Occipital lobe (tissue), 1 donor: ENCODE measurements at regions not wholly inside any gene's neighbourhood (a gene's known extent, or its start where the extent isn't known, plus 50 kb on each side); places are given as distances from the start of the nearest gene placed in this dataset.
A peak's percentile ranks its signal among the peaks of the same experiment; 100 is the strongest.
"Not testable (repeated sequence)": the region's sequence is repeated elsewhere in the genome, so short reads cannot be mapped to it uniquely, and the experiment has no call there.

Source experiments
- DNase-seq: peaks from one replicate; lab custom pipeline; 2025; lab: John Stamatoyannopoulos, UW

DNA sequence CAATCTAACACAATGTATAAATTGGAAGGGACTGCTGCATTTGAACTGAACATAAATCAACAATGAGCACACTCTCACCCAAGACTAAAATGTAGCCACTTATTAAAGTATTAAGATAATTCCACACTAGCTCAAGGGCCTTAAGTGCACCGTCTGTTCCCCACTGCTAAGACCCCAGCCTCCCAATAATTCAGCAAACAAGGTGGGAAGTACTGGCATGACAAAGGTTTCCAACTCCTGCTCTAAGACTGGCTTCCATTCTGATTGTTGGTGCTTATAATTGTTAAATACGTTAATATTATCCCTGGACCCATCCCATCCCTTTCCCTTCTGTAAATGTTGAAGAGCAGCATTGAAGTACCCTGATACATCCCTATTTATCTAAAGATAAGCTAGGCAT, 636.7 kb downstream of the NR2F1-AS1 start:
- DNase-seq, result no peak

DNA sequence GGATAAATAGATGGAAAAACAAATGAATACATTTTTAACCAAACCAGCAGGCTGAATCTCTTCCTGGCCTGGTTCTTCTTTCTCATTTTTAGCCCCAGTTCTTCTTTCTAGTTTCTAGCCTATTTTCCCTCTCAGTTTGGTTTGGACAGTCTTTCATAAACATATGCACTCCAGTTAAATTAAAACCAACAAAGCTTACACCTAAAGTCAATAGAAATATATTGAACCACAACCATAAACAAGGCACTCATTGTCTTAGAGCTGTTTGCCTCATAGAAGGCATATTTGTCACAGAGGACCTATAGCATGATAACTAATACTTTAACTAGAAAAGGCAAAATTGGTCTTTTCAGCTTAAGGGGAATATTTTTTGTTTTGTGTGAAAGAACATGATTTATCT, 638.3 kb downstream of the NR2F1-AS1 start:
- DNase-seq, result no peak

DNA sequence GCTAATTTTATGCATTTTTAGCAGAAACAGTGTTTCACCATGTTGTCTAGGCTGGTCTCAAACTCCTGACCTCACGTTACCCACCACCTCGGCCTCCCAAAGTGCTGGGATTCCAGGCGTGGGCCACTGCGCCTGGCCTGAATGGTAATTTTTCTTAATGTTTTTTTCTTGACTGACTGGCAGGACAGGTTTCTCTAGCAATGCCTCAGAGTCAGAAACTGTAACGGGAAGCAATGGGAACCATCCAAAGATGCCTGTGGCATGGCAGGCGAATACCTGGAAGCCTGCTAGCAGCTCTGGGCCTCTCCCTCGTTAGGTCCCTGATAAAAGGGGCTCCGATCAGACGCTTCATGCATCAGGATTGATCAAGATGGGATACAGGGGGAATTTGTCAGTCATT, 639.2 kb downstream of the NR2F1-AS1 start:
- no peak for DNase-seq

- no peak for DNase-seq
These were observed 641.6 kb downstream of the NR2F1-AS1 start for GRCh38 chr5:92939428-92939827.

DNA sequence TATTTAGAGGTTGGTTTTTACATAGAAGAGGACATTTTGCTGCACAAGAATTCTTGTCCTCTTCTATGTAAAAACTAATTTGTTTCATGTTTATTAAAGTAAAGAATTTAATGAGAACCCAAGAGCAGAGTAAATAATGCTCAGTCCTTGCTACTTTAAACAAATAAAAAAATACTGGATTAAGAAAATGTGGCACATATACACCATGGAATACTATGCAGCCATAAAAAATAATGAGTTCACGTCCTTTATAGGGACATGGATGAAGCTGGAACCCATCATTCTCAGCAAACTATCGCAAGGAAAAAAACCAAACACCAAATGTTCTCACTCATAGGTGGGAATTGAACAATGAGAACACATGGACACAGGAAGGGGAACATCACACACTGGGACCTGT, 643.6 kb downstream of the NR2F1-AS1 start:
- DNase-seq, result not testable (repeated sequence)

DNA sequence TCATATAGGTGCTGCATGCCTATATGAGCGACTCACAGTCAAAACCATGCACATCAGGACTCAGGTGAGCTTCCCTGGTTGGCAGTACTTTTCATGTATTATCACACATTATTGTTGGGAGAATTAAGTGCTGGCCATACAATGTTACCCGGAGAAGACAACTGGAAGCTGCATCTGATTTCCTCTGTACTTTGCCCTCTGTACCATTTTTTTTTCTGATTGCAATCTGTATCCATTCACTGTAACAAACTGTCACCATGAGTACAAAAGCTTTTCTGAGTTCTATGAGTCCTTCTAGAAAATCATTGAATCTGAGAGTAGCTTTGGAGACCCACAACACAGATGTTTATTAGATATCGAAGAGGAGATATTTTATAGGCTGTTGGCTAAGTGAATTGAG, 651.0 kb downstream of the NR2F1-AS1 start:
- DNase-seq, result no peak

GRCh38 chr5:92927291-92927778, 653.7 kb downstream of the NR2F1-AS1 start:
- peak; percentile 15 for DNase-seq

GRCh38 chr5:92923885-92924284, 657.1 kb downstream of the NR2F1-AS1 start:
- DNase-seq, result no peak

DNA sequence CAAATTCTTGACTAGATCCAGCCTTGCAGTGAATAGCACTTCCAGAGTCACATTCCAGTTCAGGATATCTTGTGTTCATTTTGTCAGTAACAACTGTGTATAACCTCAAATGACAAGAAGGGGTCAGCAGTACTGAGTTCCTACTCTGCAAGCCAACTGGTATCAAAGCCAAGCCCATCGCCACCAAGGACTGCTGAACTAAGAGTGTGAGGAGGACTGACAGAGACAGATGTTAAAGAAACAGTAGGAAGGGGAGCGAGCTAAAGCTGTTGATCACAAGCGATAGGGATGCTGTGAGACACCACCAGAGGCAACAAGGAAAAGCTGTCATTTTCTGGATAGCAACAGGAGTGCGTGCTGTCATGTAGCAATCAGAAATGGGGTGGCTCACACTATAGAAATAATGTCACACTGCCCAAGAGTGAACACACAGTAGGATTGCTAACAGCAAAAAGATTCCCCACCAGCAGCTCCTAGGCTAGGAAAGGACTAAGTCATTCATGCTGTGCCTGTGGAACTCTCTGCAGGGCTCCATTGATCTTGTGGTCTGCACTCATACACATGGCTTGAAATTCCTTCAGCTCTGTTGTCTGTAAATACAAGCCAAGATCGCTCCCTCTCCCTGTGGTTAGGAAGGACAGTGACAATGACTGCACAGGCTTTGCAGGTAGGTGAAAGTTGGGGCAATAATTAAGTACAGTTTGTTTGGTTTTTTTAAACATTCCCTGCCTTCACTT, 658.6 kb downstream of the NR2F1-AS1 start:
- DNase-seq, result no peak

DNA sequence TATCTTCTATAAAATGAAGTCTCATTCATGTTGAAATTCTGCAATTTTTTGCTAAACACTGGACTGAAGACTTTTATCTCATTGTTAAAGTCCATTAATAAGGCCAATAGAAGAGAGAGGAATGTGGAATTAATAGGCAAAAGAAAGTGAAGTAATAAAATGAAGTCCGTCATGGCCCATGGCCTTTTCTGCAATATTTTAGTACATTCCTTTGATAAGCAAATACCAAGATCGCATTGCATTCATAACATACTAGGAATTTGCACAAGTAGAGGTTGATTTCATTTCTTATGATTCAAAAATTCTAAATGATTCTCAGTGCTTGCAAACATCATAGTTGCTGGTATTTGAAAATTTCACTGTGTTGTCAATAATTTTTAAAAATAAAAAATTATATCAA, 664.0 kb downstream of the NR2F1-AS1 start:
- DNase-seq, result no peak

- no peak for DNase-seq
These were observed 665.0 kb downstream of the NR2F1-AS1 start for GRCh38 chr5:92916036-92916435.

DNA sequence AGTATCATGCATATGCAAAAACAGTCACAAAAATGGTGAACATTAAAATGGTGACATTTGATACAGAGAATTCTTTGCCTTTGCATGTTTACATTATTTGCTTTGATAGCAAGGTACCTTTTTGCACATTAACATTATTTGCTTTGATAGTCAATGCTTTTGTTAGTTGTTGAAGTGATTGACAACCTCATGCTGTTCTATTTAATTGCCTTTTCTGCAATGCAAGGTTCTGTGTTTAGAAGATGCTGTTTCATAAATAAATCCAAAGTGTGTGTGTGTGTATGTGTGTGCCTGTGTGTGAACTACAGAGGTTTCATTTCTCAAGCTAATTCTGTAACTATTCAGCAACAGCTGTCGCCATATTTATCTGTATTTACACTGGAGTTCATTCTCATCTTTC, 668.7 kb downstream of the NR2F1-AS1 start:
- no peak for DNase-seq

DNA sequence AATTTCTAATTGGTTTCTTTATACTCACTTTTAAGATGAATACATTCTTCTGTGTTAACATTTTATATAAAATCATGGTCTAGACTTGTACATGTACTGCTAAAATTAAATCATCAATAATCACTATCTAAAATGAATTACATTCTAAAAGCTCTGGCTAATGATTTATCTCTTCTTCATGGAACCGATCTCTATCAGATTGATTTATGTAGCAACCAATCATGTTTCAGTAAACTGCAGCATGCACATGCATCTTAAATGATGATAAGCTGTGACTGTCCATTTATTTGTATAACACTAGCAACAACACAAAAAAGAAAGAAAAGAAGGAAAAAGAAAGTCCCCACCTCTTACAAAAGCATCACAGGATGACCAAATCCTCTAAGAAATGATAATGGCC, 669.2 kb downstream of the NR2F1-AS1 start:
- no peak for DNase-seq

GRCh38 chr5:92911293-92911692, 669.7 kb downstream of the NR2F1-AS1 start:
- DNase-seq, result no peak

GRCh38 chr5:92909602-92909962, 671.4 kb downstream of the NR2F1-AS1 start:
- DNase-seq, result no peak

DNA sequence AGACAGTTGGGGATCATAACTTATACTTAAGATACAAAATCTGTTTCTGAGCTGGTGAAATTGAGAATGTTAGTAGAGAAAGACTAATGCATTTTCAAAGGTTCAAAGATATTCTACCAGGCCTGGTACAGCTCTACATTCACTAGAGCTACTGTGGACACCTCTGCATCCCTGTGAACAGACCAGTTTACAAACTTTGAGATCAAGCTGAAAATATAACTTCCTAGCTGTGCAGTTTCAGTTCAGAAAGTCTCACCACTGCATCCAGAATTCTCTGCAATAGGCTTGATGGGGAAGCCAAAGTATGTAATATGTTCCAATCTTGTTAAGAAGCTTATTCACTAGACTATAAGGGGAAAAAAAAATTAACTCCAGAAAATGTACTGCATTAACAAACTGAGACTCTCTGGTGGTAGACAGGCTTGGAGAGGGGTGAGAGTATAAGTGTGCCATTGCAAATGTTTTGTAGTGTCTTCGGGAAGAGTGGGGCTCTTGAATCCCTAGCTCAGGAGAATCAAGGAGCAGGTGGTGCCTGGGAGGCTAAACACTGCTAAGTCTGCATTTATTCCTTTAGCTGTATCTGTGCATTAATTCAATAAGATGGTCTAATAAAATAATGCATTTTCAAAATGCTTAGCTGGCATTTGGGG, 671.9 kb downstream of the NR2F1-AS1 start:
- DNase-seq, result no peak

GRCh38 chr5:92907938-92908606, 672.9 kb downstream of the NR2F1-AS1 start:
- no peak for DNase-seq

DNA sequence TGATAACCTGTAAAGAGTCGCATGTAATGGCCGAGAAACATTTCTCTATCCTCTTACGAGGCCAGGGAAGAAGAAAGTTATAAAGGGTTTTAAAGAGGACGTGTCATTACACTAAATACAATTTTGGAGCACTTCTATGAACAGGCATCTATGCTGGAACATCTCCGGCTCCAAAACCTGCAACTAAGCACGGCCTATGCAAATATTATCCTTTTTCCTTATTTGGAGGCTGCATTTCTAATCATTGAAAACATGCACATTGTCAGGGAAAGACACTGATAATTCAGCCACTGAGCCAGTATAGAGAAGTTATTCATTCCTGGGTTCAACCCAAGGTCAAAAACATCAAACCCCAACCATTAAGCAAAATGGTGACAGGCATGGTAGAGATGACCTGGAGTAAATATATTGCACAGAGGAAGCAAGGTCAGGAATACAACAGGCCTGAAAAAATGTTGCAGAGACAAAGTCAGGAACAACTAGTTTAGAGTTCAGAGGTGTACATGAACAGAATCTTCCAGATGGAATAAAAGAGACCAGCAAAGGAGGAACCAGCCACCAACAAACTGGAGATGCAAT, 674.1 kb downstream of the NR2F1-AS1 start:
- DNase-seq, result no peak

DNA sequence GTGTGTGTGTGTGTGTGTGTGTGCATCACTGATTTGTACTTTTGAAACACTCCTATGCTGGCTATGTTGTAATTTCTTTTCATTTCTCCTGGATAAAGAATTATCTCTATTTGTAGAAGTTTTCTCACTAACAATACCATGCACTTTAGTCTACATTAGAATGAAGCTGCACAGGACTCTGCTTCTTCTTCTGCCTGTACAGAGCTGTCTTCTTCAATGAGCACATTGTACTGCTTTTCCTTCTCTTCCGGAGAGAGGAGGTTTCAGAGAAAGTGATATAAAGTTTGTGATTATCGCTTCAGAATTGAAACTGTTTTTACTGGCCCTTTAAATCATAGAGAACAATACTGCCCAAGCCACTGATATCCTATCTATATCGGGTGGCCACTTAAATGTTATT, 677.0 kb downstream of the NR2F1-AS1 start:
- no peak for DNase-seq

GRCh38 chr5:92899611-92900010, 681.4 kb downstream of the NR2F1-AS1 start:
- no peak for DNase-seq

DNA sequence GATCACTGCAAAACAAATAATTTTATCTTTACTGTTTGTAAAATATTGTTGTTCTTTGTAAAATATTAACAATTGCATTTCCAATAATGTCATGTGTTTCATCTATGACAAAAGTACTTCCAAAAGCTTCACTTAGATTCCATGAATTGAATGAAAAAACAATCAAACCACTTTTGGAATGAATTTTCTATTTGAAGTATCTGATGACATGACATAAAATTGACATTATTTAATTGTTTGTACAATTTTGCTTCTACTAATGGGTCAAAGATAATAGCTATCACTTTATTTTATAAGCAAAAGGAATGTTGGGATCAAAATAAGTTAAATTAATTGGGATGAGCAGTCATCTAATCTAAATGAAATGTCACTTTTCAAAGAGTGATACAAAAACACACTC, 684.3 kb downstream of the NR2F1-AS1 start:
- DNase-seq, result no peak

GRCh38 chr5:92890841-92891244, 690.2 kb downstream of the NR2F1-AS1 start:
- DNase-seq, result no peak
